Endothelial cell of umbilical vein (primary cell): ENCODE measurements at regions not wholly inside any gene's neighbourhood (a gene's known extent, or its start where the extent isn't known, plus 50 kb on each side); places are given as distances from the start of the nearest gene placed in this dataset.

Experiments used
- EZH2 ChIP-seq: IDR thresholded peaks from 2 replicates; pipeline ENCODE4 v1.6.1; 2012; ENCODE audit warnings: borderline replicate concordance, low read depth, mild to moderate bottlenecking, moderate library complexity, low read length, inconsistent platforms; ENCODE audit not compliant: severe bottlenecking
- MAX ChIP-seq: IDR thresholded peaks from 2 replicates; pipeline ENCODE4 v1.6.1; 2011; ENCODE audit not compliant: insufficient read depth, insufficient read length
- POLR2A ChIP-seq: IDR thresholded peaks from 2 replicates; pipeline ENCODE4 v1.6.1; 2012; ENCODE audit warnings: low read depth, mild to moderate bottlenecking, control low read depth, low read length
- POLR2AphosphoS5 ChIP-seq: IDR thresholded peaks from 2 replicates; pipeline ENCODE4 v1.6.1; 2012; ENCODE audit warnings: low read depth, mild to moderate bottlenecking, control low read depth, low read length, moderate library complexity; ENCODE audit not compliant: insufficient read depth
- TF ChIP-seq, protein P1 (sequence below), 2 donors: IDR thresholded peaks; 1 replicate in 1 of 2; 2 replicates in 1 of 2; pipeline ENCODE4 v1.5.1; 2011; ENCODE audit warnings: low read length in 2 of 2, mild to moderate bottlenecking in 2 of 2, moderate library complexity in 2 of 2, control low read depth in 1 of 2, inconsistent platforms in 1 of 2, low read depth in 1 of 2; ENCODE audit not compliant: insufficient read depth in 1 of 2; ENCODE audit errors: extremely low read depth in 1 of 2

GRCh38 chr4:176432811-176433540 is 113.2 kb downstream of the SPCS3 start:
- TF ChIP-seq, protein P1, sequence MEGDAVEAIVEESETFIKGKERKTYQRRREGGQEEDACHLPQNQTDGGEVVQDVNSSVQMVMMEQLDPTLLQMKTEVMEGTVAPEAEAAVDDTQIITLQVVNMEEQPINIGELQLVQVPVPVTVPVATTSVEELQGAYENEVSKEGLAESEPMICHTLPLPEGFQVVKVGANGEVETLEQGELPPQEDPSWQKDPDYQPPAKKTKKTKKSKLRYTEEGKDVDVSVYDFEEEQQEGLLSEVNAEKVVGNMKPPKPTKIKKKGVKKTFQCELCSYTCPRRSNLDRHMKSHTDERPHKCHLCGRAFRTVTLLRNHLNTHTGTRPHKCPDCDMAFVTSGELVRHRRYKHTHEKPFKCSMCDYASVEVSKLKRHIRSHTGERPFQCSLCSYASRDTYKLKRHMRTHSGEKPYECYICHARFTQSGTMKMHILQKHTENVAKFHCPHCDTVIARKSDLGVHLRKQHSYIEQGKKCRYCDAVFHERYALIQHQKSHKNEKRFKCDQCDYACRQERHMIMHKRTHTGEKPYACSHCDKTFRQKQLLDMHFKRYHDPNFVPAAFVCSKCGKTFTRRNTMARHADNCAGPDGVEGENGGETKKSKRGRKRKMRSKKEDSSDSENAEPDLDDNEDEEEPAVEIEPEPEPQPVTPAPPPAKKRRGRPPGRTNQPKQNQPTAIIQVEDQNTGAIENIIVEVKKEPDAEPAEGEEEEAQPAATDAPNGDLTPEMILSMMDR (IDR thresholded peaks at IDR 0.05; ENCODE audit: extremely low read depth in 1 of 2, insufficient read depth in 1 of 2, low read depth in 1 of 2, low read length in 2 of 2), result no peak
- TF ChIP-seq POLR2AphosphoS5, result no peak
- no peak for TF ChIP-seq EZH2
- TF ChIP-seq MAX, result no peak
- no peak for TF ChIP-seq POLR2A
